ENCODE measurements at regions not wholly inside any gene's neighbourhood (a gene's known extent, or its start where the extent isn't known, plus 50 kb on each side); places are given as distances from the start of the nearest gene placed in this dataset.

DNA sequence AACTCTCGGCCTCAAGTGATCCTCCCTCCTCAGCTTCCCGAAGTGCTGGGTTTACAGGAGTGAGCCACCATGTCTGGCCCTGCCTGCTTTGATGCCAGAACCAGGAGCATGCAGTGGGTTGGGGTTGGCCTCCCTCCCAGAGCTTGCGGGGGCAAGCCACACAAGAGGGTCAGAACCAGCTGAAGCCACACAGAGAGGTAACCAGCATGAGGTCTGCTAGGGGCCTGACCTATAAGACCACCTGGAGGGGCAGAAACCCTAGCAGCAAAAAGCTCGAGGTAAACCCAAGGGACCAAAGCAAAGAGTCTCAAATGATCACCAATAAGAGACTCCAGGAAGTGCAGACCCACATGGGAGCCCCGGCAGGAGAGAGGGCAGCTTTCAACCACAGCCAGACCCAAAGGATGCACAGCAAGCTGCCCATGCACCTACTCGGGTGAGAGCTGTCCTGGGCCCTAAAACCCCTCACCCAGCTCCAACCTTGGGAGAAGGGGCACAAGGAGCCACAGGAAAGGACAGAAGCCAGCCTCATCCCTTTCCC is 81.2 kb downstream of the TOMM20 start:
- Mint-ChIP-seq H3K27me3 (no peaks in the 10 kb centered on the region), H3K4me3 (no peak overlapping the region), H3K4me1 (peaks cover 38% of the 10 kb centered on the region), H3K9me3 (no peaks in the 10 kb centered on the region), H3K27ac (peak overlapping the region; percentile 25), H3K36me3 (ENCODE audit: low read depth) (no peaks in the 10 kb centered on the region)
- ChIA-PET POLR2A (interaction anchor here (0.6 to 0.7 kb wide), 2 partner anchors 20 to 32 kb away, joined by 4 to 5 read pairs; no protein-coding TSS in a partner anchor), CTCF (interaction anchor here (0.6 to 2.6 kb wide), 7 partner anchors 9 to 713 kb away, joined by 3 to 6 read pairs (median 4); no protein-coding TSS in a partner anchor)
- DNase-seq = no peak

DNA sequence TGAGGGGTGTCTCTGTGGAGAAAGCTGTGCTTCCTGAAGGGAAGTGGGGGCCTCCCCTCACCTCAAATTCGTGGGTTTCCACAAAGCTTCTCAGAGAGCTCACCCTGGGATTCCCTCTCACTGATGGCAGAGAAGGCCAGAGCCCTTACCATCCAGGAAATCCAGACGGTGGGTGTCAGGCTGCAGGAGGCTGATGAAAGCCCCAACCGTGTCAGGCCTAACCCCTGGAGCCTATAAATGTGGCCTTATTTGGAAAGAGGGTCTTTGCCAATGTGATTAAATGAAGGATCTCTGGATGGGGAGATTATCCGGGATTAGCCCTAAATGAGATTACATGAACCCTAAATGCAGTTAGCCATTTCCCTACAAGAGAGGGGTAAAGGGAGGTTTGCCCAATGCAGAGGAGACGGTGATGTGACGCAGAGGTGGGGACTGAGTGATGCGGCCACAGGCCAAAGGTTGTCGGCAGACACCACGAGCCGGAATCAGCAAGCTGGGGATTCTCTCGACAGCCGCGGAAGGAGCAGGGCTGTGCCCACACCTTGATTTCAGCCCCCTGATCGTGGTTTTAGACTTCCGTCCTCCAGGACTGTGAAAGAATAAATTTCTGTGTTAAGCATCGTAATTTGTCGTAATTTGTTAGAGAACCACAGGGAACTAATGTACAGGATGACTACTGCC is 82.6 kb downstream of the TOMM20 start:
- no peak for DNase-seq
- no peaks in the 10 kb centered on the region for H3K27me3 Mint-ChIP-seq
- no peaks in the 10 kb centered on the region for H3K9me3 Mint-ChIP-seq
- no peaks in the 10 kb centered on the region for H3K36me3 Mint-ChIP-seq (ENCODE audit: low read depth)
- H3K4me1 Mint-ChIP-seq = peaks cover 37% of the 10 kb centered on the region
- CTCF ChIA-PET = no interaction called here
- POLR2A ChIA-PET = no interaction called here
- no peak overlapping the region for H3K27ac Mint-ChIP-seq
- H3K4me3 Mint-ChIP-seq = no peak overlapping the region

DNA sequence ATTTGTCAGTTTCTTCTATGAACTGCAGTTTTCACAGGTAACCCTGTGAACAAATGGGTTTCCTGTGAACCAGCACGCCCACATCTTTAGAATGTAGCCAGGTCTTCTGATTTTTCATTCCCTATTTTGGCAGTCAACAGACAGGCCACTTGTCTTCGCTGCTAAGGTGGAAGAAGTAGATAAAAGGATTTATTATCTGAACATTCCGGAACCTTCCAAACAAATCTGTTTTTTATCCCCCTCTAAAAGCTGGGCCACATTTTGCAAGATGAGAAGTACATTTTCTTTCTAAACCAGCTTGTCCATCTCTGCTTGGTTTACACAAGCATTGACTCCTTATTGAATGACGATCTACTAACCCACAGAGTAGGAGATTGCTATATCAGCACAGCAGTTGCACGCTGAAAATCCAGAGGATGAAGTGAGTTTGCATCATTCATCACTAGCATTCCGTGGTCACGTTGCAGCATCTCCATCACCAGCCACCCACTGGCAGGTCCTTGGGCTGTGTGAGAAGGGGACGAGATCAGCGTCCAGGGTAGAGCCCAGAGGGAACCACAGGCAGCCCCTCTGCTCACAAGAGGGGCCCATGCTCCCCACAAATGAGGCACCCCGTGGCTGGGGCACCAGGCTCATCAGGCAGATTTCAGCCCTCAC is 83.5 kb downstream of the TOMM20 start:
- no peak for DNase-seq
- no peaks in the 10 kb centered on the region for H3K9me3 Mint-ChIP-seq
- no peaks in the 10 kb centered on the region for H3K36me3 Mint-ChIP-seq (ENCODE audit: low read depth)
- CTCF ChIA-PET = interaction anchor here (1.6 to 1.8 kb wide), 2 partner anchors 17 to 23 kb away, joined by 3 to 4 read pairs; no protein-coding TSS in a partner anchor
- no peaks in the 10 kb centered on the region for H3K27me3 Mint-ChIP-seq
- no peak overlapping the region for H3K27ac Mint-ChIP-seq
- POLR2A ChIA-PET = no interaction called here
- H3K4me3 Mint-ChIP-seq = no peak overlapping the region
- peaks cover 40% of the 10 kb centered on the region for H3K4me1 Mint-ChIP-seq

DNA sequence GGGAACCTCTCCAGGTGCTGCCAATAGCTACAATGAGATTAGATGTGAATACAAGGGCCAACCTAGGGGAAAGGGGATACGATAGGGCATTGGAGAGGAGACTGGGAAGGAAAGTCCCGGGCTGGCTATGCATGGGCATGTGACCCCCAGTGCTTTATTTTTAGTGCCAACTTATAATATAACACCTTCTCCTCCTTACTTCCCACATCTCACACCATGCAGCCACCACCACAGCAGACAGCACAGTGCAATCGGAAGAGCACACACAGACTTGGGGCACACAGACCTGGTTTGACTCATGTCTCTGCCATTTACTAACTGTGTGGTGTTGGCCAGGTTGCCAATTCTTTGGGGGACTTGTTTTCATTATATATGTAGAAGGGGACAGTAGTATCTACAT is 85.4 kb downstream of the TOMM20 start:
- Mint-ChIP-seq H3K9me3 (peaks cover 8% of the 10 kb centered on the region), H3K27me3 (no peaks in the 10 kb centered on the region), H3K4me1 (peaks cover 36% of the 10 kb centered on the region), H3K27ac (no peak overlapping the region), H3K36me3 (ENCODE audit: low read depth) (peaks cover 4% of the 10 kb centered on the region), H3K4me3 (no peak overlapping the region)
- POLR2A ChIA-PET = no interaction called here
- DNase-seq = no peak
- CTCF ChIA-PET = interaction anchor here (1.0 kb wide), 1 partner anchor 32 kb away, joined by 3 read pairs; no protein-coding TSS in a partner anchor

DNA sequence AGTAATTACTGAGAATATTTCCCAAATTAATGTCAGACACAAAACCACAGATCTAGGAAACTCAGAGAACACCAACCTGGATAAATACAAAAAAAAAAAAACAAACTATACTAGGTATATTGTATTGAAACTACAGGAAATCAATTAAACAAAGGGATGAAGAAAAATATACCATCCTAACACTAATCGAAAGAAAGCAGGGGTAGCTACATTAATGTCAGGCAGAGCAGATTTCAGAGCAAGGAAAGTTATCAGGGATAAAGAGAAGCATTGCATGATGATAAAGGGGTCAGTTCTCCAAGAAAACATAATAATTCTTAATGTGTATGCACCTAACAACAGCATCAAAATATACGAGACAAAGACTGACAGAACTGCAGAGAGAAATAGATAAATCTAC is 89.9 kb downstream of the TOMM20 start:
- Mint-ChIP-seq H3K27ac (no peak overlapping the region), H3K36me3 (ENCODE audit: low read depth) (peaks cover 10% of the 10 kb centered on the region), H3K9me3 (peaks cover 12% of the 10 kb centered on the region), H3K27me3 (no peaks in the 10 kb centered on the region), H3K4me1 (peaks cover 7% of the 10 kb centered on the region), H3K4me3 (no peak overlapping the region)
- ChIA-PET POLR2A (no interaction called here), CTCF (interaction anchor here (0.9 to 1.1 kb wide), 2 partner anchors 9 to 27 kb away, joined by 3 to 5 read pairs; no protein-coding TSS in a partner anchor)
- DNase-seq = no peak

DNA sequence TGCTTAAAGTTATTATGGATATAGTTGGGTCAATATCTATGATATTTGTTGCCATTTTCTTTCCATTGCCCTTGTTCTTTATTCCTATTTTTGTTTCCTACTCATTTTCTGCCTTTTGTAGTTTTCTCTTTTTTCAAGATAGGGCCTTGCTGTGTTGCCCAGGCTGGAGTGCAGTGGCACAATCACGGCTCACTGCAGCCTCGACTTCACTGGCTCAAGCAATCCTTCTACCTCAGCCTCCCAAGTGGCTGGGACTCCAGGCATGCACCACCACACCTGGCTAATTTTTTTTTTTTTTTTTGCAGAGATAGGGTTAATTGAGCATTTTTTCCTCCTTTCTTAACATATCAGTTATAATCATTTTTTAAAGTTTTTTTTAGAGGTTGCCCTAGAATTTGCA is 92.7 kb downstream of the TOMM20 start:
- peaks cover 5% of the 10 kb centered on the region for H3K4me1 Mint-ChIP-seq
- ChIA-PET CTCF (interaction anchor here (0.7 to 2.6 kb wide), 4 partner anchors 13 to 162 kb away, joined by 4 to 13 read pairs (median 4); no protein-coding TSS in a partner anchor), POLR2A (no interaction called here)
- H3K4me3 Mint-ChIP-seq = no peak overlapping the region
- H3K36me3 Mint-ChIP-seq (ENCODE audit: low read depth) = peaks cover 10% of the 10 kb centered on the region
- H3K27me3 Mint-ChIP-seq = no peaks in the 10 kb centered on the region
- H3K27ac Mint-ChIP-seq = no peak overlapping the region
- DNase-seq = no peak
- H3K9me3 Mint-ChIP-seq = peaks cover 15% of the 10 kb centered on the region

DNA sequence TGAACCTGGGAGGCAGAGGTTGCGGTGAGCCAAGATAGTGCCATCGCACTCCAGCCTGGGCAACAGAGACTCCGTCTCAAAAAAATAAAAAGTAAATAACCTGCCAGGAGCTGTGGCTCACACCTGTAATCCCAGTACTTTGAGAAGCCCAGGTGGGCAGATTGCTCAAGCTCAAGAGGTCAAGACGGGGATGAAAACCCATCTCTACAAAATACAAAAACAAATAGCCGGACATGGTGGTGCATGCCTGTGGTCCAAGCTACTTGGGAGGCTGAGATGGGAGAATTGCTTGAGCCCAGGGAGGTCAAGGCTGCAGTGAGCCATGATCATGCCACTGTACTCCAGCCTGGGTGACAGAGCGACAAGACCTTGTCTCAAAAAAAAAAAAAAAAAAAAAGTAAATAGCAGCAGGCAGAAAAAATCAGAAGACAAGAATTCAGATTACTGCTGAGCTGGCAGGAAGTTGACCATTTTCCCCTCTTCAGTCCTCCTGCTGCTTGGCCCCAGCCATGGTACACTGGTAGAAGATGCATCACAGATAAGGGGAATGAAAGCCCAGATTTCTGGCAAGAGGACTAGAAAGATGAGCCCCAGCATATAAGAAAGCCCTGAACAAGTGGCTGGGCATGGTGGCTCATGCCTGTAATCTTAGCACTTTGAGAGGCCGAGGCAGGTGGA is 97.6 kb downstream of the TOMM20 start:
- POLR2A ChIA-PET = no interaction called here
- DNase-seq = no peak
- CTCF ChIA-PET = interaction anchor here (0.6 to 1.4 kb wide), 5 partner anchors 9 to 86 kb away, joined by 3 to 5 read pairs (median 4); no protein-coding TSS in a partner anchor
- Mint-ChIP-seq H3K4me3 (no peak overlapping the region), H3K9me3 (peaks cover 14% of the 10 kb centered on the region), H3K27me3 (no peaks in the 10 kb centered on the region), H3K4me1 (peaks cover 3% of the 10 kb centered on the region), H3K27ac (peak overlapping the region; percentile 64), H3K36me3 (ENCODE audit: low read depth) (peaks cover 4% of the 10 kb centered on the region)

DNA sequence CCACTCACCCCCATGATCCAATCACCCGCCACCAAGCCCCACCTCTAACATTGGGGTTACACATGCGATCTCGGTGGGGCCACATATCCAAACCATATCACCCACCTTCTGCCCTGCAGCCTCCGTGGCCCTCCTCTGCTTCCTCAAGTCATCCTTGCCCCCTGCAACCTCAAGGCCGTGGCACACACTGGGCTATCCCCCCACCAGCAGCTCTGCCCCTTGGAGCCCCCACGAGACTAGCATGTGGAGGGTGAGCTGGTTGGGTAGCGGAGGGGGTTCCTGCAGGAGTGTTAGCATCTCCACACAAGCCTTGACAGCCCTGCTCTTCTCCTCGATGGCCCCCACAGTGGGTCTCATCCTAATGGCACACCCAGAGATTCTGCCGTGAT is 100.8 kb downstream of the TOMM20 start:
- H3K36me3 Mint-ChIP-seq (ENCODE audit: low read depth) = peaks cover 4% of the 10 kb centered on the region
- CTCF ChIA-PET = interaction anchor here (0.9 to 1.7 kb wide), 6 partner anchors 10 to 528 kb away, joined by 3 to 4 read pairs (median 4); no protein-coding TSS in a partner anchor
- no peak overlapping the region for H3K27ac Mint-ChIP-seq
- H3K9me3 Mint-ChIP-seq = peaks cover 14% of the 10 kb centered on the region
- no peaks in the 10 kb centered on the region for H3K27me3 Mint-ChIP-seq
- H3K4me3 Mint-ChIP-seq = no peak overlapping the region
- POLR2A ChIA-PET = interaction anchor here (0.6 kb wide), 1 partner anchor 16 kb away, joined by 3 read pairs; no protein-coding TSS in a partner anchor
- no peak for DNase-seq
- H3K4me1 Mint-ChIP-seq = peaks cover 12% of the 10 kb centered on the region

DNA sequence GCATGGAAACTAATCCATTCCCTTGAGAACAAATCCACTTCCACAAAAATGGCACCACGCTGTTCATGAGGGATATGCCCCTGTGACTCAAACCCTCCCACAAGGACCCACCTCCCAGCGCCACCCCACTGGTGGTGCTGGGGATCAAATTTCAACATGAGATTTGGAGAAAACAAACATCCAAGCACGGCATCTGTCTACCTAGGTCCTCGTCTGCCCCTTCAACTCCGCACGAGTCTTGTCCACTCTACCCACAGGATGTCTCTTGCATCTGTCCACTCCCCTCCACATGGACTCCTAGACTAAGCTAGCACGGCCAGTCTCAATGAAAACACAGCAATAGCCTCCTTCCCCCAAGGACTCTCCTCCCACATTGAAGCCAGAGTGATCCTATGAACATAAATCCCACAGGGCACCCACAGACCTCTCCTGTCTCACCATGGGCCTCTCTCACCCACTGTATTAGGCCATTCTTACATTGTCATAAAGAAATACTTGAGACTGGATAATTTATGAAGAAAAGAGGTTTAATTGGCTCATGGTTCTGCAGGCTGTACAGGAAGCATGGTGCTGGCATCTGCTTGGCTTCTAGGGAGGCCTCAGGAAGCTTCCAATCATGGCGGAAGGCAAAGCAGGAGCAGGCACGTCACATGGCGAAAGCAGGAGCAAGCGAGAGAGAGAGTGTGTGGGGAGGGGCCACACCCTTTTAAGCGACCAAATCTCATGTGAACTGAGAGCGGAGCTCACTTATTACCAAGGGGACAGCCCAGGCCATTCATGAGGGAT is 101.4 kb downstream of the TOMM20 start:
- peaks cover 16% of the 10 kb centered on the region for H3K4me1 Mint-ChIP-seq
- ChIA-PET POLR2A (interaction anchor here (0.6 kb wide), 2 partner anchors 15 to 176 kb away, joined by 3 read pairs; no protein-coding TSS in a partner anchor), CTCF (interaction anchor here (0.9 to 1.7 kb wide), 4 partner anchors 9 to 528 kb away, joined by 3 to 4 read pairs (median 4); no protein-coding TSS in a partner anchor)
- H3K27me3 Mint-ChIP-seq = no peaks in the 10 kb centered on the region
- H3K4me3 Mint-ChIP-seq = no peak overlapping the region
- peaks cover 13% of the 10 kb centered on the region for H3K9me3 Mint-ChIP-seq
- no peak overlapping the region for H3K27ac Mint-ChIP-seq
- H3K36me3 Mint-ChIP-seq (ENCODE audit: low read depth) = peaks cover 4% of the 10 kb centered on the region
- DNase-seq = no peak

DNA sequence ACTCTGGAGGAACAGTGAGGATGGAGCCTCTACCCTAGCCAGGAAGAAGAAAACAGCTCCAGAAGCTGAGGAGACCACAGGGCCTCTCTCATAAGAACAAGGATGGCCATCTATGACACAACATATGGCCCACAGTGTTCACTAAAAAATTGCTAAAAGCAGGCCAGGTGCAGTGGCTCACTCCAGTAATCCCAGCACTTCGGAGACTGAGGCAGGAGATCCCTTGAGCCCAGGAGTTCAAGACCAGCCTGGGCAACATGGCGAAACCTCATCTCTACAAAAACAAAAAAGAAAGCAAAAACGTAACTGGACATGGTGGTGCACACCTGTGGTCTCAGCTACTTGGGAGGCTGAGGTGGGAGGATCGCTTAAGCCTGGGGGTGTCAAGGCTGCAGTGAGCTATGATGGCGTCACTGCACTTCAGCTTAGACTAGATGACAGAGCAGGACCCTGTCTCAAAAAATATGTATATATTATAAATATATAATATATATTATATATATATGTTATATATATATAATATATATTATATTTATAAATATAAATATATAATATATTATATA is 103.1 kb downstream of the TOMM20 start:
- H3K27ac Mint-ChIP-seq = no peak overlapping the region
- DNase-seq = no peak
- H3K27me3 Mint-ChIP-seq = no peaks in the 10 kb centered on the region
- peaks cover 17% of the 10 kb centered on the region for H3K4me1 Mint-ChIP-seq
- ChIA-PET POLR2A (interaction anchor here (0.7 kb wide), 1 partner anchor 64 kb away, joined by 4 read pairs; no protein-coding TSS in a partner anchor), CTCF (interaction anchor here (0.7 to 3.8 kb wide), 4 partner anchors 9 to 22 kb away, joined by 3 to 13 read pairs (median 4); no protein-coding TSS in a partner anchor)
- no peak overlapping the region for H3K4me3 Mint-ChIP-seq
- H3K36me3 Mint-ChIP-seq (ENCODE audit: low read depth) = peaks cover 4% of the 10 kb centered on the region
- H3K9me3 Mint-ChIP-seq = peaks cover 10% of the 10 kb centered on the region

DNA sequence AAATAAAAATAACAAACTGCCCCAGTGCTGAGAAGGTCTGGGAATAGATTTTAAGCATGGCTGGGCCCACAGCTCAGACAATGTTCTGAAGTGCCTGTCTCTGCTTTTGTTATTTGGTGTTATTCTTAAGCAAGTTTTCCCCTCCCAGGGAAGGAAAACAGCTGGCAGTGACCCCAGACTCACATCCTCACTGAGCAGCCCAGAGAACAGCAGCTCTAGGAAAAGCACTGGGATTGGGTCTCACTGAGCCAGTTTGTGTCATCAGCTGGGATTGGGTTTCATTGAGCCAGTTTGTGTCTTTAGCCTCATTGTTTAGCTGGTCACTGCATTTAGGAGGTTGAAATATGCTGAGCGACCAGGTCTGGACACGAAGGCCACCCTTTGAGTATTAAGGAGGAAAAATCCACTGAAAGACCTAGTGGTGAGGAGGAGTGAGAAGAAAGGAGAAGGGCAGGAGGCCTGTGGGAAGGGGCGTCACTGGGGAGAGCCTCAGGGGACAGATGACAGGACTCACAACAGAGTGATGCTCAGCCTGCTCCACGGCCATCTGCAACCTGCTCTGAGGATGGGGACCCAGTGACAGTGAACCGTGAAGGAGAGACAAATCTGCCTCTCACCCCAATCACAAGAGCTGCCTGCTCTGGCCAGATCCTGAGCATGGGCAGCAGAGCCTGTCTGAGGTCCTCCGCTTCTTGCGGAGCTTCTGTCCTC is 103.8 kb downstream of the TOMM20 start:
- Mint-ChIP-seq H3K4me1 (peaks cover 19% of the 10 kb centered on the region), H3K27ac (no peak overlapping the region), H3K9me3 (peaks cover 10% of the 10 kb centered on the region), H3K36me3 (ENCODE audit: low read depth) (peaks cover 4% of the 10 kb centered on the region), H3K4me3 (no peak overlapping the region), H3K27me3 (no peaks in the 10 kb centered on the region)
- CTCF ChIA-PET = interaction anchor here (0.6 to 3.8 kb wide), 9 partner anchors 8 to 135 kb away, joined by 3 to 13 read pairs (median 4); no protein-coding TSS in a partner anchor
- peak; percentile 19 for DNase-seq
- POLR2A ChIA-PET = interaction anchor here (0.7 to 0.8 kb wide), 2 partner anchors 26 to 64 kb away, joined by 3 to 4 read pairs; no protein-coding TSS in a partner anchor
